ENCODE measurements at regions not wholly inside any gene's neighbourhood (a gene's known extent, or its start where the extent isn't known, plus 50 kb on each side); places are given as distances from the start of the nearest gene placed in this dataset.
"Not testable (repeated sequence)": the region's sequence is repeated elsewhere in the genome, so short reads cannot be mapped to it uniquely, and the experiment has no call there.

GRCh38 chr12:75864161-75864560 is 167.4 kb downstream of the PHLDA1 start:
- DNase-seq (ENCODE audit: low spot score): no peak

GRCh38 chr12:75863533-75863932 is 168.0 kb downstream of the PHLDA1 start:
- DNase-seq (ENCODE audit: low spot score): no peak

- DNase-seq (ENCODE audit: low spot score): no peak
Measured at GRCh38 chr12:75862692-75863471, 168.7 kb downstream of the PHLDA1 start.

- no peak for DNase-seq (ENCODE audit: low spot score)
Measured at GRCh38 chr12:75859868-75860267, 171.7 kb downstream of the PHLDA1 start.

GRCh38 chr12:75856235-75856634 is 175.3 kb downstream of the PHLDA1 start:
- DNase-seq (ENCODE audit: low spot score): no peak

- no peak for DNase-seq (ENCODE audit: low spot score)
Measured at GRCh38 chr12:75855360-75855759, 176.2 kb downstream of the PHLDA1 start.

GRCh38 chr12:75854681-75855309 is 176.8 kb downstream of the PHLDA1 start:
- no peak for DNase-seq (ENCODE audit: low spot score)

- DNase-seq (ENCODE audit: low spot score): not testable (repeated sequence)
Measured at GRCh38 chr12:75854137-75854536, 177.4 kb downstream of the PHLDA1 start.

- no peak for DNase-seq (ENCODE audit: low spot score)
Measured at GRCh38 chr12:75853626-75854025, 177.9 kb downstream of the PHLDA1 start.

- no peak for DNase-seq (ENCODE audit: low spot score)
Measured at GRCh38 chr12:75852956-75853355, 178.6 kb downstream of the PHLDA1 start.

GRCh38 chr12:75852143-75852542 is 179.4 kb downstream of the PHLDA1 start:
- no peak for DNase-seq (ENCODE audit: low spot score)

- no peak for DNase-seq (ENCODE audit: low spot score)
Measured at GRCh38 chr12:75850721-75851462, 180.7 kb downstream of the PHLDA1 start.

- DNase-seq (ENCODE audit: low spot score): no peak
Measured at GRCh38 chr12:75848961-75849360, 182.6 kb downstream of the PHLDA1 start.

GRCh38 chr12:75848431-75848925 is 183.1 kb downstream of the PHLDA1 start:
- DNase-seq (ENCODE audit: low spot score): no peak

- no peak for DNase-seq (ENCODE audit: low spot score)
Measured at GRCh38 chr12:75846102-75846501, 185.5 kb downstream of the PHLDA1 start.

GRCh38 chr12:75844985-75845384 is 186.6 kb downstream of the PHLDA1 start:
- DNase-seq (ENCODE audit: low spot score): no peak

- no peak for DNase-seq (ENCODE audit: low spot score)
Measured at GRCh38 chr12:75844049-75844770, 187.4 kb downstream of the PHLDA1 start.

GRCh38 chr12:75842090-75842489 is 189.5 kb downstream of the PHLDA1 start:
- DNase-seq (ENCODE audit: low spot score): no peak

GRCh38 chr12:75840994-75841355 is 190.6 kb downstream of the PHLDA1 start:
- DNase-seq (ENCODE audit: low spot score): no peak

- DNase-seq (ENCODE audit: low spot score): no peak
Measured at GRCh38 chr12:75838309-75838708, 193.3 kb downstream of the PHLDA1 start.

- DNase-seq (ENCODE audit: low spot score): peak; percentile 83
Measured at GRCh38 chr12:75837700-75838099, 193.9 kb downstream of the PHLDA1 start.

- no peak for DNase-seq (ENCODE audit: low spot score)
Measured at GRCh38 chr12:75836533-75836932, 195.0 kb downstream of the PHLDA1 start.
